Stimulated activated naive CD8-positive, alpha-beta T cell treated with anti-CD3 and anti-CD28 coated beads, Interleukin-15, amount 100 ng/mL, for 72 hours (primary cell): ENCODE measurements at regions not wholly inside any gene's neighbourhood (a gene's known extent, or its start where the extent isn't known, plus 50 kb on each side); places are given as distances from the start of the nearest gene placed in this dataset.

ENCODE experiments used
- ATAC-seq: fragments of 150-1000 bp; cut with Tn5 transposase; 2 replicates; pipeline ENCODE4 v1.10.0; 2021; ENCODE audit warnings: mild to moderate bottlenecking, moderate library complexity
- DNase-seq, 2 donors: peaks; one replicate each; pipeline ENCODE4 v3.0.0; 2021 to 2022
- H3K27ac Mint-ChIP-seq, 2 donors: one replicate each; pipeline ENCODE4 v1.8.0; 2022; ENCODE audit warnings: mild to moderate bottlenecking in 2 of 2, mixed read lengths in 2 of 2, moderate library complexity in 2 of 2
- H3K27me3 Mint-ChIP-seq: one replicate; pipeline ENCODE4 v1.8.0; 2022; ENCODE audit warnings: mixed read lengths
- H3K4me1 Mint-ChIP-seq: one replicate; pipeline ENCODE4 v1.8.0; 2022; ENCODE audit warnings: mild to moderate bottlenecking, mixed read lengths
- H3K4me3 Mint-ChIP-seq, 2 donors: one replicate each; pipeline ENCODE4 v1.8.0; 2022; ENCODE audit warnings: mild to moderate bottlenecking in 2 of 2, mixed read lengths in 2 of 2, moderate library complexity in 1 of 2
- H3K9me3 Mint-ChIP-seq, 2 donors: one replicate each; pipeline ENCODE4 v1.8.0; 2022; ENCODE audit warnings: mixed read lengths in 2 of 2

- H3K4me1 Mint-ChIP-seq: no peaks in the 10 kb centered on the region
- H3K4me3 Mint-ChIP-seq: no peak overlapping the region
- H3K27ac Mint-ChIP-seq: no peak overlapping the region
- DNase-seq (no peak), ATAC-seq (no peak)
- H3K9me3 Mint-ChIP-seq: no peaks in the 10 kb centered on the region
- H3K27me3 Mint-ChIP-seq: no peaks in the 10 kb centered on the region
These were observed 464.6 kb upstream of the PKN2 start for GRCh38 chr1:88219521-88219920.

GRCh38 chr1:88221411-88221810, 462.7 kb upstream of the PKN2 start:
- H3K4me3 Mint-ChIP-seq: no peak overlapping the region
- no peaks in the 10 kb centered on the region for H3K9me3 Mint-ChIP-seq
- H3K4me1 Mint-ChIP-seq: no peaks in the 10 kb centered on the region
- ATAC-seq: no peak
- H3K27ac Mint-ChIP-seq: no peak overlapping the region
- no peak for DNase-seq
- no peaks in the 10 kb centered on the region for H3K27me3 Mint-ChIP-seq

- Mint-ChIP-seq H3K27me3 (no peaks in the 10 kb centered on the region), H3K27ac (no peak overlapping the region), H3K4me3 (no peak overlapping the region), H3K4me1 (no peaks in the 10 kb centered on the region), H3K9me3 (no peaks in the 10 kb centered on the region)
- no peak for ATAC-seq
- DNase-seq: no peak
These were observed 459.2 kb upstream of the PKN2 start for GRCh38 chr1:88224906-88225305.

GRCh38 chr1:88228114-88228513, 456.0 kb upstream of the PKN2 start:
- no peak overlapping the region for H3K27ac Mint-ChIP-seq

GRCh38 chr1:88230126-88230525, 453.9 kb upstream of the PKN2 start:
- Mint-ChIP-seq H3K9me3 (no peaks in the 10 kb centered on the region), H3K4me1 (no peaks in the 10 kb centered on the region), H3K4me3 (no peak overlapping the region), H3K27me3 (no peaks in the 10 kb centered on the region), H3K27ac (no peak overlapping the region)
- no peak for ATAC-seq
- no peak for DNase-seq

More at GRCh38 chr1:88228114-88228513, 456.0 kb upstream of the PKN2 start:
- Mint-ChIP-seq H3K4me3 (no peak overlapping the region), H3K9me3 (no peaks in the 10 kb centered on the region), H3K27me3 (no peaks in the 10 kb centered on the region), H3K4me1 (no peaks in the 10 kb centered on the region)
- ATAC-seq: no peak
- DNase-seq: no peak

- Mint-ChIP-seq H3K9me3 (peaks cover 0 to 2% of the 10 kb centered on the region in 2 donors), H3K27me3 (no peaks in the 10 kb centered on the region), H3K27ac (no peak overlapping the region), H3K4me1 (no peaks in the 10 kb centered on the region), H3K4me3 (no peak overlapping the region)
- no peak for DNase-seq
- no peak for ATAC-seq
These were observed 447.0 kb upstream of the PKN2 start for GRCh38 chr1:88237058-88237457.

GRCh38 chr1:88239205-88239604, 444.9 kb upstream of the PKN2 start:
- DNase-seq: no peak
- Mint-ChIP-seq H3K4me1 (no peaks in the 10 kb centered on the region), H3K27me3 (no peaks in the 10 kb centered on the region), H3K4me3 (no peak overlapping the region), H3K27ac (no peak overlapping the region), H3K9me3 (peaks cover 10% of the 10 kb centered on the region in 2 donors)
- no peak for ATAC-seq

- Mint-ChIP-seq H3K9me3 (peaks cover 2 to 10% of the 10 kb centered on the region in 2 donors), H3K4me3 (no peak overlapping the region), H3K27me3 (no peaks in the 10 kb centered on the region), H3K27ac (no peak overlapping the region), H3K4me1 (no peaks in the 10 kb centered on the region)
- no peak for DNase-seq
- no peak for ATAC-seq
These were observed 436.4 kb upstream of the PKN2 start for GRCh38 chr1:88247666-88248065.

- H3K4me1 Mint-ChIP-seq: no peaks in the 10 kb centered on the region
- H3K27ac Mint-ChIP-seq: no peak overlapping the region
- no peaks in the 10 kb centered on the region for H3K27me3 Mint-ChIP-seq
- H3K9me3 Mint-ChIP-seq: no peaks in the 10 kb centered on the region
- DNase-seq (no peak), ATAC-seq (no peak)
- H3K4me3 Mint-ChIP-seq: no peak overlapping the region
These were observed 433.2 kb upstream of the PKN2 start for GRCh38 chr1:88250915-88251314.

- Mint-ChIP-seq H3K4me1 (no peaks in the 10 kb centered on the region), H3K9me3 (no peaks in the 10 kb centered on the region), H3K4me3 (no peak overlapping the region), H3K27me3 (no peaks in the 10 kb centered on the region), H3K27ac (no peak overlapping the region)
- DNase-seq (no peak), ATAC-seq (no peak)
These were observed 431.3 kb upstream of the PKN2 start for GRCh38 chr1:88252745-88253144.

- DNase-seq (no peak), ATAC-seq (no peak)
- H3K4me3 Mint-ChIP-seq: no peak overlapping the region
- H3K4me1 Mint-ChIP-seq: no peaks in the 10 kb centered on the region
- H3K27me3 Mint-ChIP-seq: peaks cover 7% of the 10 kb centered on the region
- no peak overlapping the region for H3K27ac Mint-ChIP-seq
- H3K9me3 Mint-ChIP-seq: peaks cover 0 to 6% of the 10 kb centered on the region in 2 donors
These were observed 418.5 kb upstream of the PKN2 start for GRCh38 chr1:88265606-88266005.

GRCh38 chr1:88266051-88266450, 418.0 kb upstream of the PKN2 start:
- DNase-seq (no peak), ATAC-seq (no peak)
- H3K4me1 Mint-ChIP-seq: no peaks in the 10 kb centered on the region
- no peak overlapping the region for H3K4me3 Mint-ChIP-seq
- H3K9me3 Mint-ChIP-seq: peaks cover 0 to 6% of the 10 kb centered on the region in 2 donors
- H3K27me3 Mint-ChIP-seq: peaks cover 7% of the 10 kb centered on the region
- no peak overlapping the region for H3K27ac Mint-ChIP-seq

- H3K27ac Mint-ChIP-seq: no peak overlapping the region
- no peak for ATAC-seq
- H3K4me1 Mint-ChIP-seq: no peaks in the 10 kb centered on the region
- DNase-seq: no peak
- peaks cover 7% of the 10 kb centered on the region for H3K27me3 Mint-ChIP-seq
- no peak overlapping the region for H3K4me3 Mint-ChIP-seq
- H3K9me3 Mint-ChIP-seq: peaks cover 0 to 6% of the 10 kb centered on the region in 2 donors
These were observed 411.9 kb upstream of the PKN2 start for GRCh38 chr1:88272216-88272615.

- H3K27ac Mint-ChIP-seq: no peak overlapping the region
- H3K9me3 Mint-ChIP-seq: peaks cover 0 to 8% of the 10 kb centered on the region in 2 donors
- H3K4me1 Mint-ChIP-seq: no peaks in the 10 kb centered on the region
- ATAC-seq (no peak), DNase-seq (no peak)
- H3K4me3 Mint-ChIP-seq: no peak overlapping the region
- no peaks in the 10 kb centered on the region for H3K27me3 Mint-ChIP-seq
These were observed 409.6 kb upstream of the PKN2 start for GRCh38 chr1:88274431-88274830.

GRCh38 chr1:88275259-88275862, 408.7 kb upstream of the PKN2 start:
- no peak for DNase-seq
- Mint-ChIP-seq H3K4me1 (no peaks in the 10 kb centered on the region), H3K9me3 (peaks cover 0 to 15% of the 10 kb centered on the region in 2 donors), H3K4me3 (no peak overlapping the region), H3K27me3 (no peaks in the 10 kb centered on the region), H3K27ac (no peak overlapping the region)
- no peak for ATAC-seq

- no peak for ATAC-seq
- Mint-ChIP-seq H3K27me3 (no peaks in the 10 kb centered on the region), H3K4me1 (no peaks in the 10 kb centered on the region), H3K4me3 (no peak overlapping the region), H3K27ac (no peak overlapping the region), H3K9me3 (peaks cover 0 to 18% of the 10 kb centered on the region in 2 donors)
- no peak for DNase-seq
These were observed 407.9 kb upstream of the PKN2 start for GRCh38 chr1:88276163-88276562.

- H3K4me1 Mint-ChIP-seq: no peaks in the 10 kb centered on the region
- no peaks in the 10 kb centered on the region for H3K27me3 Mint-ChIP-seq
- H3K9me3 Mint-ChIP-seq: peaks cover 4 to 18% of the 10 kb centered on the region in 2 donors
- ATAC-seq (no peak), DNase-seq (no peak)
- H3K27ac Mint-ChIP-seq: no peak overlapping the region
- no peak overlapping the region for H3K4me3 Mint-ChIP-seq
These were observed 400.0 kb upstream of the PKN2 start for GRCh38 chr1:88284066-88284465.
